Body of pancreas (tissue), 4 donors: ENCODE measurements at regions not wholly inside any gene's neighbourhood (a gene's known extent, or its start where the extent isn't known, plus 50 kb on each side); places are given as distances from the start of the nearest gene placed in this dataset.

ENCODE experiments used
- ATAC-seq: fragments of 150-250 bp; one replicate; pipeline ENCODE4 v1.9.1; 2016
- DNase-seq, 4 donors: peaks; one replicate each; pipeline ENCODE4 v3.0.0-alpha.2; 2019
- H3K27ac ChIP-seq, 4 donors: fragments of 200-600 bp; sonication (generic); 1 replicate in 3 of 4; 2 replicates in 1 of 4; pipeline versions ENCODE4 v1.5.1 to v1.6.1; 2016 to 2019; ENCODE audit warnings: mild to moderate bottlenecking in 1 of 4, mixed read lengths in 1 of 4, moderate library complexity in 1 of 4
- H3K27me3 ChIP-seq, 2 donors: fragments of 200-600 bp; sonication (generic); one replicate each; pipeline ENCODE4 v1.6.0; 2016; ENCODE audit warnings: mild to moderate bottlenecking in 1 of 2
- H3K36me3 ChIP-seq, 2 donors: fragments of 200-600 bp; sonication (generic); replicated peaks in 1 of 2; 2 replicates each; pipeline ENCODE4 v1.5.1; 2016; ENCODE audit warnings: low read depth in 2 of 2; ENCODE audit not compliant: insufficient read depth in 1 of 2
- H3K4me1 ChIP-seq: fragments of 200-600 bp; sonication (generic); one replicate; pipeline ENCODE4 v1.6.0; 2016
- H3K4me3 ChIP-seq, 2 donors: fragments of 200-600 bp; sonication (generic); 1 replicate in 1 of 2; 2 replicates in 1 of 2; pipeline ENCODE4 v1.5.1; 2016 to 2019
- H3K9me3 ChIP-seq, 3 donors: fragments of 200-600 bp; sonication (generic); 1 replicate in 2 of 3; 2 replicates in 1 of 3; pipeline ENCODE4 v1.5.1; 2016
- CTCF ChIP-seq, 7 experiments: fragments of 450-650 bp in 4 of 7; fragments of 200-600 bp in 3 of 7; sonication (generic) in 3 of 7; IDR thresholded peaks; one replicate each; pipeline ENCODE4 v1.5.1; 2016 to 2019; ENCODE audit warnings: antibody characterized with exemption in 7 of 7
- POLR2A ChIP-seq, 3 donors: fragments of 450-650 bp; IDR thresholded peaks; one replicate each; pipeline ENCODE4 v1.6.1; 2016; ENCODE audit warnings: antibody characterized with exemption in 3 of 3, mild to moderate bottlenecking in 2 of 3
- WGBS, 2 donors: methylation state at CpG; one replicate each; pipeline ENCODE4 v1.1.5; 2017; 5-methylcytosine and 5-hydroxymethylcytosine counted together
- intact Hi-C: fragments of 100-400 bp; cut with DNase I; formaldehyde crosslinking; loops from one replicate; pipeline ENCODE4 v1.15.1; 2023

- 89 to 95% methylated on average over 2 of the region's 2 CpGs for WGBS, 2 donors
- DNase-seq (no peak), ATAC-seq (no peak)
- intact Hi-C loops, result no loop called here
- Histone ChIP-seq H3K27me3 (no peaks in the 10 kb centered on the region), H3K4me1 (no peaks in the 10 kb centered on the region), H3K36me3 (no peaks in the 10 kb centered on the region), H3K9me3 (no peaks in the 10 kb centered on the region), H3K27ac (no peak overlapping the region), H3K4me3 (no peak overlapping the region)
- TF ChIP-seq POLR2A (IDR thresholded peaks at IDR 0.05) (no peak), CTCF (IDR thresholded peaks at IDR 0.05) (no peak)
Measured at GRCh38 chr7:12881712-12882111, 194.3 kb downstream of the ARL4A start.

- no peaks in the 10 kb centered on the region for H3K36me3 ChIP-seq
- no peak for TF ChIP-seq CTCF (IDR thresholded peaks at IDR 0.05)
- TF ChIP-seq POLR2A (IDR thresholded peaks at IDR 0.05), result no peak
- H3K27ac ChIP-seq, result no peak overlapping the region
- no peaks in the 10 kb centered on the region for H3K4me1 ChIP-seq
- ATAC-seq (no peak), DNase-seq (no peak)
- no peak overlapping the region for H3K4me3 ChIP-seq
- WGBS, 2 donors, result 84 to 94% methylated on average over 1 of the region's 1 CpG
- intact Hi-C loops, result no loop called here
- H3K27me3 ChIP-seq, result no peaks in the 10 kb centered on the region
- H3K9me3 ChIP-seq, result no peaks in the 10 kb centered on the region
Measured at GRCh38 chr7:12882710-12883109, 195.3 kb downstream of the ARL4A start.

GRCh38 chr7:12884033-12884432 lies 196.6 kb downstream of the ARL4A start:
- intact Hi-C loops, result no loop called here
- Histone ChIP-seq H3K27ac (no peak overlapping the region), H3K9me3 (no peaks in the 10 kb centered on the region), H3K27me3 (no peaks in the 10 kb centered on the region), H3K36me3 (no peaks in the 10 kb centered on the region), H3K4me3 (no peak overlapping the region), H3K4me1 (no peaks in the 10 kb centered on the region)
- TF ChIP-seq CTCF (IDR thresholded peaks at IDR 0.05), result no peak
- no peak for TF ChIP-seq POLR2A (IDR thresholded peaks at IDR 0.05)
- no peak for ATAC-seq
- DNase-seq, result no peak
- 79 to 92% methylated on average over 1 of the region's 1 CpG for WGBS, 2 donors

- Histone ChIP-seq H3K36me3 (no peaks in the 10 kb centered on the region), H3K27ac (no peak overlapping the region), H3K4me1 (no peaks in the 10 kb centered on the region), H3K27me3 (no peaks in the 10 kb centered on the region), H3K4me3 (no peak overlapping the region), H3K9me3 (no peaks in the 10 kb centered on the region)
- 64 to 70% methylated on average over 3 of the region's 3 CpGs for whole genome bisulfite sequencing, 2 donors
- intact Hi-C loops, result no loop called here
- DNase-seq (no peak), ATAC-seq (no peak)
- TF ChIP-seq CTCF (IDR thresholded peaks at IDR 0.05) (no peak), POLR2A (IDR thresholded peaks at IDR 0.05) (no peak)
Measured at GRCh38 chr7:12884856-12885440, 197.5 kb downstream of the ARL4A start.

- 85 to 97% methylated on average over 2 of the region's 2 CpGs for WGBS, 2 donors
- DNase-seq, result no peak
- intact Hi-C loops, result no loop called here
- Histone ChIP-seq H3K4me1 (no peaks in the 10 kb centered on the region), H3K27ac (no peak overlapping the region), H3K4me3 (no peak overlapping the region), H3K36me3 (no peaks in the 10 kb centered on the region), H3K9me3 (no peaks in the 10 kb centered on the region), H3K27me3 (no peaks in the 10 kb centered on the region)
- TF ChIP-seq POLR2A (IDR thresholded peaks at IDR 0.05) (no peak), CTCF (IDR thresholded peaks at IDR 0.05) (no peak)
- no peak for ATAC-seq
Measured at GRCh38 chr7:12888717-12889116, 201.3 kb downstream of the ARL4A start.
